Sigmoid colon (tissue), 3 donors: ENCODE measurements at regions not wholly inside any gene's neighbourhood (a gene's known extent, or its start where the extent isn't known, plus 50 kb on each side); places are given as distances from the start of the nearest gene placed in this dataset.
"Not testable (repeated sequence)": the region's sequence is repeated elsewhere in the genome, so short reads cannot be mapped to it uniquely, and the experiment has no call there.

ENCODE experiments used
- CTCF ChIP-seq, 4 experiments: fragments of 450-650 bp in 3 of 4; fragments of 200-600 bp in 1 of 4; IDR thresholded peaks; one replicate each; pipeline ENCODE4 v1.5.1; 2016 to 2019; ENCODE audit warnings: antibody characterized with exemption in 4 of 4, mild to moderate bottlenecking in 3 of 4, moderate library complexity in 2 of 4
- POLR2A ChIP-seq, 2 donors: fragments of 450-650 bp; IDR thresholded peaks; one replicate each; pipeline ENCODE4 v1.6.1; 2016; ENCODE audit warnings: antibody characterized with exemption in 2 of 2, mild to moderate bottlenecking in 2 of 2, moderate library complexity in 2 of 2

DNA sequence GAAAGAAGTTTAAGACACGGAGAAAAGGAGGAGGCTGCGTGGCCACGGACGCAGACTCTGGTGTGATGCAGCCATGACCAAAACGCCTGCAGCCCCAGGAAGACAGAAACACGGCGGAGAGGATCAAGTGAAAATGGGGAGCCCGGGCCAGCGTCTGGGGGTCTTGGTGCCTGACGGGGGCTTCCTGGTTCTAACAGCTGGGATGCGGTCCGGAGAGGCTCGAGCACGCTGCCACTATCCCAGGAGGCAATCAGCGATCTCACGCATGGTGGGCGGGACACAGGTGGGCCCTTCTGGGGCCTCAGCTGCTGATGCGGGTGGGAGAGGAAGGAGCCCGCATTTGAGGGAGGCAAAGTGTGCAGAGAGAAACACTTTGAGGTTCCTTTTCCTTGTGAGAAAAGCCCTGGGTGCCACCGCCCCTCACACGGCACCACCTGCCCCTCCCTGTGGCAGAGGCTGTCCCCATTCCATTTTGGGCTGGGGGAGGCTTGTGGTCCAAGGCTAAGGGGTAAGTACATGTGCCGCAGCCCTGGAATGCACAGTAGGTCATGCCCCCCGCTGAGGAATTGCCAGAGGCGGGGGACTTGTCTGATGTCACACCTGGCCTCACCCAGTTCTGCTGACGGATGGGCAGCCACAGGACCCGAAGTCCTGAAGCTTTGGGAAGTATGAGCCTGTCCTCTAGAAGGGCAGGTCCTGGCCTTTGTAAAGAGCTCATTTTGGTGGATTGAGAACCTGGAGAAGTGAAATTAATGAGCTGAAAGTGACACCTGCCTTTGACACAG lies 121.7 kb upstream of the ZNF469 start:
- TF ChIP-seq CTCF, POLR2A (IDR thresholded peaks at IDR 0.05): not testable (repeated sequence)
